Aorta (tissue), 5 donors: ENCODE measurements at regions not wholly inside any gene's neighbourhood (a gene's known extent, or its start where the extent isn't known, plus 50 kb on each side); places are given as distances from the start of the nearest gene placed in this dataset.

ENCODE experiments used
- ATAC-seq: fragments of 200-7000 bp; cut with Tn5 transposase; one replicate; pipeline ENCODE4 v1.9.1; 2022; ENCODE audit warnings: moderate library complexity; ENCODE audit not compliant: low FRiP score
- DNase-seq, 2 donors: peaks; one replicate each; pipeline ENCODE4 v3.0.0-alpha.2; 2020
- H3K27ac ChIP-seq, 2 donors: one replicate each; pipeline ENCODE4 v1.5.1; 2013; ENCODE audit warnings: low read length in 2 of 2, mild to moderate bottlenecking in 2 of 2, moderate library complexity in 2 of 2, control low read depth in 1 of 2, inconsistent platforms in 1 of 2, low read depth in 1 of 2
- H3K27me3 ChIP-seq, 2 donors: one replicate each; pipeline ENCODE4 v1.6.1; 2013; ENCODE audit warnings: control low read depth in 1 of 2, low read length in 1 of 2, mild to moderate bottlenecking in 1 of 2, moderate library complexity in 1 of 2; ENCODE audit not compliant: insufficient read depth in 2 of 2, control insufficient read depth in 1 of 2
- H3K36me3 ChIP-seq, 2 donors: one replicate each; pipeline ENCODE4 v1.6.1; 2013; ENCODE audit warnings: control low read depth in 1 of 2, low read length in 1 of 2, mild to moderate bottlenecking in 1 of 2; ENCODE audit not compliant: insufficient read depth in 2 of 2, control insufficient read depth in 1 of 2
- H3K4me1 ChIP-seq, 2 donors: one replicate each; pipeline ENCODE4 v1.6.1; 2013; ENCODE audit warnings: low read length in 2 of 2, control low read depth in 1 of 2, mild to moderate bottlenecking in 1 of 2, moderate library complexity in 1 of 2; ENCODE audit not compliant: insufficient read depth in 2 of 2, control insufficient read depth in 1 of 2
- H3K4me3 ChIP-seq, 2 donors: one replicate each; pipeline ENCODE4 v1.5.1; 2013; ENCODE audit warnings: low read length in 2 of 2, control low read depth in 1 of 2, mild to moderate bottlenecking in 1 of 2
- H3K9me3 ChIP-seq: one replicate; pipeline ENCODE4 v1.6.1; 2013; ENCODE audit warnings: mild to moderate bottlenecking, low read length; ENCODE audit not compliant: control insufficient read depth
- WGBS, 2 donors: extraction: QIAGEN DNeasy Blood & Tissue Kit; methylation state at CpG; one replicate each; pipeline ENCODE4 v1.1.7; 2013; 5-methylcytosine and 5-hydroxymethylcytosine counted together
- intact Hi-C, 2 donors: fragments of 100-400 bp; cut with DNase I; formaldehyde crosslinking; loops; one replicate each; pipeline versions ENCODE4 v1.14.2 to v1.15.0; 2022
- donor health status: healthy with polysubstance abuse.
- donor health status: Bipolar disorder and iron deficiency.
- donor health status: DM: no; HTN: no; CAD: no.
- donor health status: DM: no; HTN: no; CAD: no.
- donor health status: DM: yes; HTN: yes; CAD: no.

- Histone ChIP-seq H3K4me3 (no peak overlapping the region), H3K4me1 (peaks cover 0 to 2% of the 10 kb centered on the region in 2 donors), H3K36me3 (no peaks in the 10 kb centered on the region), H3K9me3 (no peaks in the 10 kb centered on the region), H3K27me3 (no peaks in the 10 kb centered on the region), H3K27ac (no peak overlapping the region)
- WGBS, 2 donors: 93% methylated on average over 6 of the region's 6 CpGs
- DNase-seq (no peak), ATAC-seq (no peak)
- intact Hi-C loops: no loop called here
Observed at GRCh38 chr2:149739171-149739882, 151.8 kb upstream of the MMADHC start.

- no peak for DNase-seq
- intact Hi-C loops: no loop called here
- peaks cover 0 to 4% of the 10 kb centered on the region in 2 donors for H3K4me1 ChIP-seq
- H3K9me3 ChIP-seq: no peaks in the 10 kb centered on the region
- 95 to 100% methylated on average over 1 of the region's 1 CpG for WGBS, 2 donors
- no peak for ATAC-seq
- no peak overlapping the region for H3K4me3 ChIP-seq
- H3K27ac ChIP-seq: no peak overlapping the region
- H3K36me3 ChIP-seq: no peaks in the 10 kb centered on the region
- no peaks in the 10 kb centered on the region for H3K27me3 ChIP-seq
Observed at GRCh38 chr2:149738767-149739166, 151.2 kb upstream of the MMADHC start.

- no peaks in the 10 kb centered on the region for H3K9me3 ChIP-seq
- H3K27ac ChIP-seq: no peak overlapping the region
- DNase-seq (no peak), ATAC-seq (no peak)
- H3K4me3 ChIP-seq: no peak overlapping the region
- no peaks in the 10 kb centered on the region for H3K27me3 ChIP-seq
- H3K4me1 ChIP-seq: peaks cover 0 to 4% of the 10 kb centered on the region in 2 donors
- 96 to 98% methylated on average over 2 of the region's 2 CpGs for WGBS, 2 donors
- intact Hi-C loops: no loop called here
- H3K36me3 ChIP-seq: no peaks in the 10 kb centered on the region
Observed at GRCh38 chr2:149737896-149738295, 150.3 kb upstream of the MMADHC start.

GRCh38 chr2:149735237-149735958 lies 147.8 kb upstream of the MMADHC start:
- Histone ChIP-seq H3K36me3 (no peaks in the 10 kb centered on the region), H3K4me3 (no peak overlapping the region), H3K27me3 (no peaks in the 10 kb centered on the region), H3K4me1 (peaks cover 0 to 4% of the 10 kb centered on the region in 2 donors), H3K27ac (no peak overlapping the region), H3K9me3 (no peaks in the 10 kb centered on the region)
- WGBS, 2 donors: 28 to 39% methylated on average over 4 of the region's 4 CpGs
- no peak for DNase-seq
- no peak for ATAC-seq
- intact Hi-C loops: no loop called here

- no peak for ATAC-seq
- Histone ChIP-seq H3K4me1 (peaks cover 0 to 4% of the 10 kb centered on the region in 2 donors), H3K36me3 (no peaks in the 10 kb centered on the region), H3K9me3 (no peaks in the 10 kb centered on the region), H3K27ac (no peak overlapping the region), H3K4me3 (no peak overlapping the region), H3K27me3 (no peaks in the 10 kb centered on the region)
- WGBS, 2 donors: 33 to 51% methylated on average over 3 of the region's 3 CpGs
- DNase-seq: no peak
- intact Hi-C loops: no loop called here
Observed at GRCh38 chr2:149733936-149734685, 146.5 kb upstream of the MMADHC start.

GRCh38 chr2:149732730-149733290 lies 145.2 kb upstream of the MMADHC start:
- no peak for DNase-seq

GRCh38 chr2:149732001-149732685 lies 144.6 kb upstream of the MMADHC start:
- H3K9me3 ChIP-seq: no peaks in the 10 kb centered on the region
- ATAC-seq: no peak
- H3K36me3 ChIP-seq: no peaks in the 10 kb centered on the region
- DNase-seq: no peak
- no peak overlapping the region for H3K4me3 ChIP-seq
- WGBS, 2 donors: 76 to 79% methylated on average over 4 of the region's 4 CpGs
- no peaks in the 10 kb centered on the region for H3K27me3 ChIP-seq
- intact Hi-C loops: no loop called here
- peaks cover 0 to 4% of the 10 kb centered on the region in 2 donors for H3K4me1 ChIP-seq
- H3K27ac ChIP-seq: no peak overlapping the region

More at GRCh38 chr2:149732730-149733290, 145.2 kb upstream of the MMADHC start:
- peaks cover 0 to 4% of the 10 kb centered on the region in 2 donors for H3K4me1 ChIP-seq
- H3K27me3 ChIP-seq: no peaks in the 10 kb centered on the region
- ATAC-seq: no peak
- no peaks in the 10 kb centered on the region for H3K36me3 ChIP-seq
- 97% methylated on average over 1 of the region's 1 CpG for WGBS, 2 donors
- intact Hi-C loops: no loop called here
- no peaks in the 10 kb centered on the region for H3K9me3 ChIP-seq
- H3K4me3 ChIP-seq: no peak overlapping the region
- H3K27ac ChIP-seq: no peak overlapping the region

- H3K27me3 ChIP-seq: no peaks in the 10 kb centered on the region
- H3K4me3 ChIP-seq: no peak overlapping the region
- peaks cover 0 to 4% of the 10 kb centered on the region in 2 donors for H3K4me1 ChIP-seq
- no peak overlapping the region for H3K27ac ChIP-seq
- H3K36me3 ChIP-seq: no peaks in the 10 kb centered on the region
- whole genome bisulfite sequencing, 2 donors: 5 to 6% methylated on average over 3 of the region's 3 CpGs
- ATAC-seq (no peak), DNase-seq (no peak)
- intact Hi-C loops: no loop called here
- H3K9me3 ChIP-seq: no peaks in the 10 kb centered on the region
Observed at GRCh38 chr2:149731079-149731478, 143.5 kb upstream of the MMADHC start.
